ENCODE measurements at regions not wholly inside any gene's neighbourhood (a gene's known extent, or its start where the extent isn't known, plus 50 kb on each side); places are given as distances from the start of the nearest gene placed in this dataset.

- no peak overlapping the region for H2BK5ac ChIP-seq (ENCODE audit: low read depth, low read length)
- FAIRE-seq (no peak), DNase-seq (ENCODE audit: low read depth in 1 of 2, low spot score in 2 of 2) (no peak)
- no peak overlapping the region for H4K8ac ChIP-seq (ENCODE audit: extremely low read depth, insufficient read depth, low read length)
- H4K5ac ChIP-seq (ENCODE audit: insufficient read length, low read depth, low read length): no peak overlapping the region
- CTCF ChIA-PET (ENCODE audit: partially characterized antibody): interaction anchor here (0.8 to 1.3 kb wide), 3 partner anchors 17 to 152 kb away, joined by 3 read pairs; no protein-coding TSS in a partner anchor
- H3K14ac ChIP-seq (ENCODE audit: insufficient read length): no peak overlapping the region
- H3K4me2 ChIP-seq (ENCODE audit: insufficient read depth in 1 of 2, low read depth in 2 of 2, low read length in 2 of 2): no peak overlapping the region
- no peaks in the 10 kb centered on the region for H3K79me2 ChIP-seq (ENCODE audit: control insufficient read depth in 1 of 2, insufficient read depth in 2 of 2, low read length in 2 of 2)
- no peak overlapping the region for H3K4ac ChIP-seq (replicated peaks; ENCODE audit: insufficient read length, low read depth, low read length)
- no peak overlapping the region for H2BK20ac ChIP-seq (ENCODE audit: low read length)
- H2AK5ac ChIP-seq (ENCODE audit: low read depth, low read length): no peak overlapping the region
- no peak overlapping the region for H3K9ac ChIP-seq (replicated peaks in 1 of 4; ENCODE audit: extremely low read depth in 1 of 4, low read depth in 3 of 4, low read length in 3 of 4)
- no peaks in the 10 kb centered on the region for H3K36me3 ChIP-seq (ENCODE audit: control insufficient read depth in 2 of 4, insufficient read depth in 4 of 4, low read length in 3 of 4)
- no peaks in the 10 kb centered on the region for H3K23me2 ChIP-seq (ENCODE audit: low read depth, low read length)
- H3K23ac ChIP-seq (ENCODE audit: insufficient read length): no peak overlapping the region
- H3K4me1 ChIP-seq (replicated peaks in 1 of 4; ENCODE audit: control insufficient read depth in 3 of 4, insufficient read depth in 4 of 4, low read length in 3 of 4): no peaks in the 10 kb centered on the region
- no peak overlapping the region for H3K56ac ChIP-seq (replicated peaks; ENCODE audit: insufficient read length, low read depth, low read length)
- no peak overlapping the region for H3K27ac ChIP-seq (ENCODE audit: low read depth, low read length)
- no peaks in the 10 kb centered on the region for H3K79me1 ChIP-seq (ENCODE audit: low read depth, low read length)
- H3K27me3 ChIP-seq (replicated peaks in 1 of 4; ENCODE audit: control insufficient read depth in 3 of 4, extremely low read depth in 1 of 4, insufficient read depth in 3 of 4, low read length in 3 of 4): peaks cover 0 to 2% (median 0%) of the 10 kb centered on the region in 4 experiments; a peak in 1 of 7 replicates
- H3K18ac ChIP-seq (ENCODE audit: extremely low read depth, low read length): no peak overlapping the region
- H2BK12ac ChIP-seq (ENCODE audit: low read depth, low read length): no peak overlapping the region
- no peak overlapping the region for H2AFZ ChIP-seq (ENCODE audit: low read length)
- H3K9me3 ChIP-seq (ENCODE audit: insufficient read depth in 2 of 2, low read depth in 1 of 2, low read length in 1 of 2): no peaks in the 10 kb centered on the region
- no peaks in the 10 kb centered on the region for H4K20me1 ChIP-seq (replicated peaks in 1 of 2; ENCODE audit: control insufficient read depth in 1 of 2, insufficient read depth in 2 of 2, low read length in 2 of 2)
- H2BK120ac ChIP-seq (replicated peaks; ENCODE audit: low read depth, low read length): no peak overlapping the region
- H4K91ac ChIP-seq (replicated peaks; ENCODE audit: insufficient read length, low read length): no peak overlapping the region
- 91% methylated on average over 3 of the region's 3 CpGs; no CpG with 5 or more reads in 1 of the 2 experiments for WGBS, 2 experiments (ENCODE audit: extremely low coverage in 1 of 2, insufficient coverage in 1 of 2, insufficient read length in 1 of 2, insufficient replicate concordance in 2 of 2, low coverage in 1 of 2, low lambda C conversion rate in 2 of 2, missing lambda C conversion rate in 1 of 2)
- POLR2A ChIA-PET (ENCODE audit: partially characterized antibody): no interaction called here
- H2BK15ac ChIP-seq (ENCODE audit: low read length): no peak overlapping the region
- H3K4me3 ChIP-seq (ENCODE audit: extremely low read depth in 1 of 4, insufficient read depth in 2 of 4, low read depth in 3 of 4, low read length in 4 of 4): no peak overlapping the region
- TF ChIP-seq PHF8 (conservative IDR thresholded peaks at IDR 0.05; ENCODE audit: low read depth, low read length) (no peak), HDAC6 (IDR thresholded peaks at IDR 0.05; ENCODE audit: low read depth, low read length) (no peak), YY1 (IDR thresholded peaks at IDR 0.05; ENCODE audit: low read depth, low read length) (no peak), EP300 (IDR thresholded peaks at IDR 0.05; ENCODE audit: borderline replicate concordance in 1 of 2, low read depth in 2 of 2, low read length in 2 of 2) (no peak), TAF1 (IDR thresholded peaks at IDR 0.05; ENCODE audit: low read depth, low read length) (no peak), TEAD4 (IDR thresholded peaks at IDR 0.05; ENCODE audit: low read depth, low read length) (no peak), TBP (IDR thresholded peaks at IDR 0.05; ENCODE audit: low read depth, low read length) (no peak), CTCF (IDR thresholded peaks at IDR 0.05; ENCODE audit: control extremely low read depth in 1 of 3, insufficient read depth in 1 of 3, low read depth in 1 of 3, low read length in 3 of 3) (no peak), JUND (IDR thresholded peaks at IDR 0.05; ENCODE audit: low read length) (no peak), POLR2AphosphoS5 (IDR thresholded peaks at IDR 0.05; ENCODE audit: low read depth, low read length) (no peak), RBBP5 (IDR thresholded peaks at IDR 0.05; ENCODE audit: borderline replicate concordance, low read depth, low read length) (no peak), FOSL1 (IDR thresholded peaks at IDR 0.05; ENCODE audit: insufficient read depth, low read depth, low read length) (no peak), ZNF274 (IDR thresholded peaks at IDR 0.05; ENCODE audit: borderline replicate concordance, extremely low read depth, low read length) (no peak)
These were observed 212.6 kb downstream of the ZNF621 start for GRCh38 chr3:40737343-40737742.
